HEK293 (cell line): ENCODE measurements at regions not wholly inside any gene's neighbourhood (a gene's known extent, or its start where the extent isn't known, plus 50 kb on each side); places are given as distances from the start of the nearest gene placed in this dataset.
"Not testable (repeated sequence)": the region's sequence is repeated elsewhere in the genome, so short reads cannot be mapped to it uniquely, and the experiment has no call there.

Experiments
- CTCF ChIA-PET: fragments of 350-600 bp; formaldehyde crosslinking; extraction: SDS; loops from one replicate; lab custom pipeline; 2021; ENCODE audit warnings: antibody characterized with exemption; lab: Yijun Ruan, JAX
- POLR2A ChIA-PET: fragments of 300-600 bp; formaldehyde crosslinking; extraction: SDS; loops from one replicate; lab custom pipeline; 2020; ENCODE audit warnings: antibody characterized with exemption, inconsistent platforms; lab: Yijun Ruan, JAX
- H3K27ac ChIP-seq: fragments of 200-500 bp; sonication (Bioruptor generic); 2 replicates; pipeline ENCODE4 v1.5.1; 2014; ENCODE audit warnings: low read depth, low read length, control low read depth, inconsistent platforms; ENCODE audit errors: extremely low read depth
- H3K36me3 ChIP-seq, 2 experiments: fragments of 200-500 bp in 1 of 2; sonication (Bioruptor generic) in 1 of 2; 1 replicate in 1 of 2; 2 replicates in 1 of 2; pipeline ENCODE4 v1.5.1; 2014 to 2017; ENCODE audit warnings: inconsistent platforms in 2 of 2, low read length in 2 of 2; ENCODE audit not compliant: control insufficient read depth in 2 of 2, insufficient read depth in 1 of 2
- H3K4me1 ChIP-seq: fragments of 200-500 bp; sonication (Bioruptor generic); 2 replicates; pipeline ENCODE4 v1.5.1; 2014; ENCODE audit warnings: mild to moderate bottlenecking, low read length, inconsistent platforms; ENCODE audit not compliant: control insufficient read depth, insufficient read depth
- H3K4me3 ChIP-seq: 2 replicates; pipeline ENCODE4 v1.5.1; 2011; ENCODE audit warnings: low read depth, mild to moderate bottlenecking, control low read depth, low read length, moderate library complexity
- H3K9me3 ChIP-seq: fragments of 200-500 bp; sonication (Bioruptor generic); 2 replicates; pipeline ENCODE4 v1.5.1; 2014; ENCODE audit warnings: low read depth, low read length, inconsistent platforms; ENCODE audit not compliant: control insufficient read depth, insufficient read depth
- GLIS1 ChIP-seq: fragments of 450-650 bp; formaldehyde crosslinking; IDR thresholded peaks from 2 replicates; pipeline ENCODE4 v1.5.1; 2016; ENCODE audit warnings: missing biosample characterization, missing genetic modification characterization
- GLIS2 ChIP-seq: fragments of 450-650 bp; formaldehyde crosslinking; IDR thresholded peaks from 2 replicates; pipeline ENCODE4 v1.5.1; 2016; ENCODE audit warnings: missing biosample characterization, missing genetic modification characterization
- HIC1 ChIP-seq: fragments of 450-650 bp; formaldehyde crosslinking; IDR thresholded peaks from 2 replicates; pipeline ENCODE4 v1.5.1; 2016; ENCODE audit warnings: missing biosample characterization, missing genetic modification characterization
- PBX3 ChIP-seq: sonication (generic); formaldehyde crosslinking; IDR thresholded peaks from 2 replicates; pipeline ENCODE4 v1.8.1; 2022; ENCODE audit warnings: mild to moderate bottlenecking, moderate library complexity, missing genetic modification reagents
- REST ChIP-seq: fragments of 450-650 bp; formaldehyde crosslinking; IDR thresholded peaks from 2 replicates; pipeline ENCODE4 v1.5.1; 2016; ENCODE audit warnings: missing biosample characterization, missing genetic modification characterization
- ZNF138 ChIP-seq: fragments of 450-650 bp; formaldehyde crosslinking; IDR thresholded peaks from 2 replicates; pipeline ENCODE4 v1.5.1; 2016; ENCODE audit warnings: missing biosample characterization, missing genetic modification characterization, borderline replicate concordance
- ZNF157 ChIP-seq: fragments of 450-650 bp; formaldehyde crosslinking; IDR thresholded peaks from 2 replicates; pipeline ENCODE4 v1.5.1; 2016; ENCODE audit warnings: missing biosample characterization, missing genetic modification characterization
- ZNF280D ChIP-seq: fragments of 450-650 bp; formaldehyde crosslinking; IDR thresholded peaks from 2 replicates; pipeline ENCODE4 v1.5.1; 2016; ENCODE audit warnings: missing biosample characterization, missing genetic modification characterization
- ZNF354C ChIP-seq: fragments of 450-650 bp; formaldehyde crosslinking; IDR thresholded peaks from 2 replicates; pipeline ENCODE4 v1.5.1; 2016; ENCODE audit warnings: missing biosample characterization, missing genetic modification characterization, low read depth, borderline replicate concordance
- ZNF426 ChIP-seq: fragments of 450-650 bp; formaldehyde crosslinking; IDR thresholded peaks from 2 replicates; pipeline ENCODE4 v1.5.1; 2017; ENCODE audit warnings: missing biosample characterization, missing genetic modification characterization, mild to moderate bottlenecking, inconsistent platforms, moderate library complexity
- ZNF501 ChIP-seq: fragments of 450-650 bp; formaldehyde crosslinking; IDR thresholded peaks from 2 replicates; pipeline ENCODE4 v1.5.1; 2016; ENCODE audit warnings: missing biosample characterization, missing genetic modification characterization
- ZNF596 ChIP-seq: fragments of 450-650 bp; IDR thresholded peaks from 2 replicates; pipeline ENCODE4 v1.5.0; 2018; ENCODE audit warnings: missing biosample characterization, mild to moderate bottlenecking, missing genetic modification characterization, moderate library complexity
- ZNF610 ChIP-seq: fragments of 450-650 bp; formaldehyde crosslinking; IDR thresholded peaks from 2 replicates; pipeline ENCODE4 v1.5.1; 2016; ENCODE audit warnings: missing biosample characterization, missing genetic modification characterization, borderline replicate concordance

GRCh38 chr1:101497881-101498559 is 261.2 kb downstream of the S1PR1 start:
- no peak for TF ChIP-seq HIC1 (tag by site-specific recombination)
- TF ChIP-seq GLIS2 (tag by site-specific recombination), result no peak
- TF ChIP-seq GLIS1, result no peak
- no peak for TF ChIP-seq ZNF157 (tag by site-specific recombination)
- TF ChIP-seq PBX3 (CRISPR knock-in tag), result no peak
- TF ChIP-seq ZNF501 (tag by site-specific recombination), result no peak
- no peak for TF ChIP-seq ZNF596 (tag by site-specific recombination)
- no peak for TF ChIP-seq ZNF280D (tag by site-specific recombination)
- no peak for TF ChIP-seq ZNF426 (tag by site-specific recombination)
- no peak for TF ChIP-seq ZNF610
- no peak for TF ChIP-seq ZNF138
- TF ChIP-seq ZNF354C, result no peak
- Histone ChIP-seq H3K4me1 (no peaks in the 10 kb centered on the region), H3K9me3 (no peaks in the 10 kb centered on the region), H3K36me3 (no peaks in the 10 kb centered on the region), H3K4me3 (no peak overlapping the region), H3K27ac (no peak overlapping the region)
- POLR2A ChIA-PET, result no interaction called here
- CTCF ChIA-PET, result interaction anchor here (0.6 kb wide), 1 partner anchor 8 kb away, joined by 3 read pairs; no protein-coding TSS in a partner anchor

GRCh38 chr1:101504106-101504505 is 267.3 kb downstream of the S1PR1 start:
- H3K9me3 ChIP-seq, POLR2A ChIA-PET, H3K36me3 ChIP-seq, H3K4me3 ChIP-seq, H3K27ac ChIP-seq, H3K4me1 ChIP-seq: not testable (repeated sequence)
- CTCF ChIA-PET, result interaction anchor here (0.7 kb wide), 1 partner anchor 154 kb away, joined by 3 read pairs; no protein-coding TSS in a partner anchor

- POLR2A ChIA-PET, H3K4me3 ChIP-seq, H3K36me3 ChIP-seq, H3K9me3 ChIP-seq, H3K27ac ChIP-seq, H3K4me1 ChIP-seq: not testable (repeated sequence)
- CTCF ChIA-PET, result interaction anchor here (1.1 to 2.3 kb wide), 6 partner anchors 14 to 929 kb away, joined by 5 to 21 read pairs (median 7); no protein-coding TSS in a partner anchor
- peak; percentile 50; the same call in 1 of the 2 replicates for TF ChIP-seq REST (tag by site-specific recombination)
These were observed 268.4 kb downstream of the S1PR1 start for GRCh38 chr1:101505240-101505639.
